ENCODE measurements at regions not wholly inside any gene's neighbourhood (a gene's known extent, or its start where the extent isn't known, plus 50 kb on each side); places are given as distances from the start of the nearest gene placed in this dataset.

- TF ChIP-seq POLR2A (IDR thresholded peaks at IDR 0.05; ENCODE audit: low read length), result no peak
- TF ChIP-seq GATA1 (IDR thresholded peaks at IDR 0.05; ENCODE audit: low read depth, low read length), result no peak
Measured at GRCh38 chr4:163808011-163808410, 313.5 kb downstream of the TMA16 start.

Data from erythroblast (primary cell).